Esophagus squamous epithelium (tissue), 4 donors: ENCODE measurements at regions not wholly inside any gene's neighbourhood (a gene's known extent, or its start where the extent isn't known, plus 50 kb on each side); places are given as distances from the start of the nearest gene placed in this dataset.

Experiments used
- POLR2A ChIP-seq, 4 donors: fragments of 450-650 bp; IDR thresholded peaks; one replicate each; pipeline ENCODE4 v1.6.1; 2017; ENCODE audit warnings: antibody characterized with exemption in 4 of 4, mild to moderate bottlenecking in 4 of 4, moderate library complexity in 3 of 4
- TF ChIP-seq, protein P1 (sequence below), 6 experiments: fragments of 450-650 bp in 4 of 6; fragments of 200-600 bp in 2 of 6; sonication (generic) in 2 of 6; IDR thresholded peaks; one replicate each; pipeline ENCODE4 v1.5.1; 2016 to 2019; ENCODE audit warnings: antibody characterized with exemption in 6 of 6, mild to moderate bottlenecking in 4 of 6, moderate library complexity in 4 of 6

DNA sequence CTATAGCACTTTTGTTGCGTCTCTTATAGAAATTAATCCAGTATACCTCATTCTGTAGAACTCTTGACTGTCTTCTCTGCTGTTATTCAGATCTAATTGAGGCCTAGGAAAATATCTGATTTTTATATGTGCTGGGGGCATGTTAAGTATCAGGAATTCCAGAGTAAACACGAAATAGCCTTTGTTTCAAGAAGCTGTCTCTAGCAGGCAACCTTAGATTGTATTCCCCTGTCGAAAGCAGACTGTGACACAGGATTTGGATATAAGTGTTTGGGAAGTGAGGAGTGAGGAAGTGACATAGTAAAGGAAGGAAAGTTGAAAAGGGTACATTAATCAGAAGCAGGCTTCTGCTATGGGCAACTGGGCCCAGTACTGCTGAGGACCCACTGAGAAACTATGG lies 72.1 kb upstream of the RASA1 start:
- TF ChIP-seq, protein P1, sequence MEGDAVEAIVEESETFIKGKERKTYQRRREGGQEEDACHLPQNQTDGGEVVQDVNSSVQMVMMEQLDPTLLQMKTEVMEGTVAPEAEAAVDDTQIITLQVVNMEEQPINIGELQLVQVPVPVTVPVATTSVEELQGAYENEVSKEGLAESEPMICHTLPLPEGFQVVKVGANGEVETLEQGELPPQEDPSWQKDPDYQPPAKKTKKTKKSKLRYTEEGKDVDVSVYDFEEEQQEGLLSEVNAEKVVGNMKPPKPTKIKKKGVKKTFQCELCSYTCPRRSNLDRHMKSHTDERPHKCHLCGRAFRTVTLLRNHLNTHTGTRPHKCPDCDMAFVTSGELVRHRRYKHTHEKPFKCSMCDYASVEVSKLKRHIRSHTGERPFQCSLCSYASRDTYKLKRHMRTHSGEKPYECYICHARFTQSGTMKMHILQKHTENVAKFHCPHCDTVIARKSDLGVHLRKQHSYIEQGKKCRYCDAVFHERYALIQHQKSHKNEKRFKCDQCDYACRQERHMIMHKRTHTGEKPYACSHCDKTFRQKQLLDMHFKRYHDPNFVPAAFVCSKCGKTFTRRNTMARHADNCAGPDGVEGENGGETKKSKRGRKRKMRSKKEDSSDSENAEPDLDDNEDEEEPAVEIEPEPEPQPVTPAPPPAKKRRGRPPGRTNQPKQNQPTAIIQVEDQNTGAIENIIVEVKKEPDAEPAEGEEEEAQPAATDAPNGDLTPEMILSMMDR (IDR thresholded peaks at IDR 0.05): no peak
- no peak for TF ChIP-seq POLR2A (IDR thresholded peaks at IDR 0.05)
